Fibroblast of the aortic adventitia (primary cell): ENCODE measurements at regions not wholly inside any gene's neighbourhood (a gene's known extent, or its start where the extent isn't known, plus 50 kb on each side); places are given as distances from the start of the nearest gene placed in this dataset.
"Not testable (repeated sequence)": the region's sequence is repeated elsewhere in the genome, so short reads cannot be mapped to it uniquely, and the experiment has no call there.

Source experiments
- DNase-seq: peaks from one replicate; pipeline ENCODE4 v3.0.0-alpha.2; 2010; ENCODE audit warnings: low read depth
- H3K4me3 ChIP-seq: 2 replicates; pipeline ENCODE4 v1.5.1; 2011; ENCODE audit warnings: low read depth, mild to moderate bottlenecking, control low read depth, low read length, moderate library complexity
- CTCF ChIP-seq: IDR thresholded peaks from 2 replicates; pipeline ENCODE4 v1.5.1; 2011; ENCODE audit warnings: mild to moderate bottlenecking, low read length, control low read depth, inconsistent platforms; ENCODE audit not compliant: insufficient read depth

- no peak overlapping the region for H3K4me3 ChIP-seq
- no peak for DNase-seq
- TF ChIP-seq CTCF = no peak
Measured at GRCh38 chr12:131641315-131641714, 69.6 kb upstream of the SFSWAP start.

GRCh38 chr12:131642101-131642540 is 68.8 kb upstream of the SFSWAP start:
- no peak for DNase-seq
- no peak overlapping the region for H3K4me3 ChIP-seq
- no peak for TF ChIP-seq CTCF

GRCh38 chr12:131642771-131643170 is 68.1 kb upstream of the SFSWAP start:
- no peak overlapping the region for H3K4me3 ChIP-seq
- TF ChIP-seq CTCF = no peak
- no peak for DNase-seq

GRCh38 chr12:131643631-131644452 is 67.0 kb upstream of the SFSWAP start:
- no peak for DNase-seq
- TF ChIP-seq CTCF = no peak
- no peak overlapping the region for H3K4me3 ChIP-seq

- H3K4me3 ChIP-seq = no peak overlapping the region
- no peak for TF ChIP-seq CTCF
Measured at GRCh38 chr12:131644481-131644880, 66.4 kb upstream of the SFSWAP start.

DNA sequence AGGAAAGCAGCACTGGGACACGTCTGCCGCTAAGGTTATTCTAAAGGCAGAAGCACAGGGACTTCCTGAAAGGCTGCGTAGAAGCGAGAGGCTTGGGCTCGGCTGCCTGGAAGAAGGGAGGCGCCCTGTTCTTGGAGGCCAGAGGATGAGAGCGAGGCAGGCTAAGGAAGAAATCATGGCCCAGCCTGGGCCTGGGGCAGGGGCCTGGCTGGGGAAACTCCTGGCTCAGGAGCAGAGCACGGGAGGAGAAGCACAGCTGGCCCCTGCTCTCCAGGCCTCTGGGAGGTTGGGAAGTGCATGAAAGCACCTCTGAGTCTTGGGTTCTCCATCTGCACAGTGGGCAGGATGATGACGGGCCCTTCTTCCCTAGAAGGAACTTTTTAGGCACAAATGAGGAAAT is 66.0 kb upstream of the SFSWAP start:
- H3K4me3 ChIP-seq, DNase-seq: not testable (repeated sequence)

More at GRCh38 chr12:131644481-131644880, 66.4 kb upstream of the SFSWAP start:
- DNase-seq = no peak

- not testable (repeated sequence) for DNase-seq, H3K4me3 ChIP-seq
Measured at GRCh38 chr12:131645557-131645956, 65.3 kb upstream of the SFSWAP start.

GRCh38 chr12:131646444-131646843 is 64.4 kb upstream of the SFSWAP start:
- H3K4me3 ChIP-seq, DNase-seq: not testable (repeated sequence)
